Muscle layer of colon (tissue), 2 donors: ENCODE measurements at regions not wholly inside any gene's neighbourhood (a gene's known extent, or its start where the extent isn't known, plus 50 kb on each side); places are given as distances from the start of the nearest gene placed in this dataset.

Source experiments
- H3K27ac ChIP-seq: one replicate; pipeline ENCODE4 v1.7.0; 2013; ENCODE audit warnings: low read depth, mild to moderate bottlenecking, low read length, moderate library complexity
- H3K27me3 ChIP-seq, 2 donors: one replicate each; pipeline ENCODE4 v1.7.0; 2013; ENCODE audit warnings: low read length in 2 of 2, mild to moderate bottlenecking in 2 of 2; ENCODE audit not compliant: insufficient read depth in 2 of 2, control insufficient read depth in 1 of 2
- H3K36me3 ChIP-seq: one replicate; pipeline ENCODE4 v1.7.0; 2013; ENCODE audit warnings: mild to moderate bottlenecking, low read length; ENCODE audit not compliant: insufficient read depth
- H3K4me1 ChIP-seq: one replicate; pipeline ENCODE4 v1.7.0; 2013; ENCODE audit warnings: mild to moderate bottlenecking, low read length; ENCODE audit not compliant: insufficient read depth
- H3K4me3 ChIP-seq, 2 donors: one replicate each; pipeline ENCODE4 v1.7.0; 2013; ENCODE audit warnings: low read length in 2 of 2, low read depth in 1 of 2, mild to moderate bottlenecking in 1 of 2, moderate library complexity in 1 of 2
- H3K9ac ChIP-seq: one replicate; pipeline ENCODE4 v1.7.0; 2013; ENCODE audit warnings: low read length
- H3K9me3 ChIP-seq: one replicate; pipeline ENCODE4 v1.7.0; 2013; ENCODE audit warnings: mild to moderate bottlenecking, low read length
- donor health status: abdominal sarcoma.
- donor health status: Adenocarcinoma of cecum.

DNA sequence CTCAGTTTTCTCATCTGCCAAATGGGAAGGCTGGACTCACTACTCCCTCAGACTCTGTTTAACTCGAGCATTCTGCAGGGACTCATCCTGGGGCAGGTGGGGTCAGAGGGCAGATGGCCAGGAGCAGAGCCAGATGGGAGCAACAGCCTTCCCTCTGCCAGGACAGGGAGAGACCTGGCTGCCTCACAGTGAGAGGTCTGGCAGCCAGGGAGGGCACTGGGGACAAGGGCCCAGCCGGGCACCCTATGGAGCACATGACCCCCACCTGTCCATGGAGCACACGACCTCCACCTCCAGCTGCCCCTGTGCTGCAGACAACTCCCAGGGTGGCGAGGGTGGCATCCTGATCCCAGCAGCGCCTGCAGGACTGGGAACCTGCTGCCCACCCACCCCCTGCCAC, 67.4 kb downstream of the IGLL1 start:
- no peaks in the 10 kb centered on the region for H3K36me3 ChIP-seq
- H3K9me3 ChIP-seq: no peaks in the 10 kb centered on the region
- peaks cover 15% of the 10 kb centered on the region for H3K4me1 ChIP-seq
- H3K27ac ChIP-seq: peak overlapping the region; percentile 88
- no peak overlapping the region for H3K4me3 ChIP-seq
- H3K9ac ChIP-seq: no peak overlapping the region
- no peaks in the 10 kb centered on the region for H3K27me3 ChIP-seq

DNA sequence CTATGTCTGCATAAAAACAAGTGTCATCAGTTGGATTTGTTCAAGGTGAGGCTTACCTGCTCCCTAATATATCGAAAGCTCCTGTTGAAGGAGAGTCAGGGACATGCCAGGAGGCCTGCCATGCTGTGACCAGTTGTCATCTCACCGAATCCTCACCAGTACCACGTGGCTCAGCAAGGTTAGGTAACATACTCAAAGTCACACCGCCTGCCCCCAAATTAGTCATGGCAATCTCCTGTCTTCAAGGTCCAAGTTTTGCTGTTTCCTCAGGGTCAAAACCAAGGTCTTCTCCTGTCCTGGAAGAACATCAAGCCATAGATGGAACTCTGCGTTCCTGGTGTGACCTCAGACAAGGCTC, 67.8 kb downstream of the IGLL1 start:
- Histone ChIP-seq H3K36me3 (no peaks in the 10 kb centered on the region), H3K27me3 (no peaks in the 10 kb centered on the region), H3K4me3 (no peak overlapping the region), H3K4me1 (peaks cover 15% of the 10 kb centered on the region), H3K9me3 (no peaks in the 10 kb centered on the region), H3K9ac (no peak overlapping the region), H3K27ac (no peak overlapping the region)

DNA sequence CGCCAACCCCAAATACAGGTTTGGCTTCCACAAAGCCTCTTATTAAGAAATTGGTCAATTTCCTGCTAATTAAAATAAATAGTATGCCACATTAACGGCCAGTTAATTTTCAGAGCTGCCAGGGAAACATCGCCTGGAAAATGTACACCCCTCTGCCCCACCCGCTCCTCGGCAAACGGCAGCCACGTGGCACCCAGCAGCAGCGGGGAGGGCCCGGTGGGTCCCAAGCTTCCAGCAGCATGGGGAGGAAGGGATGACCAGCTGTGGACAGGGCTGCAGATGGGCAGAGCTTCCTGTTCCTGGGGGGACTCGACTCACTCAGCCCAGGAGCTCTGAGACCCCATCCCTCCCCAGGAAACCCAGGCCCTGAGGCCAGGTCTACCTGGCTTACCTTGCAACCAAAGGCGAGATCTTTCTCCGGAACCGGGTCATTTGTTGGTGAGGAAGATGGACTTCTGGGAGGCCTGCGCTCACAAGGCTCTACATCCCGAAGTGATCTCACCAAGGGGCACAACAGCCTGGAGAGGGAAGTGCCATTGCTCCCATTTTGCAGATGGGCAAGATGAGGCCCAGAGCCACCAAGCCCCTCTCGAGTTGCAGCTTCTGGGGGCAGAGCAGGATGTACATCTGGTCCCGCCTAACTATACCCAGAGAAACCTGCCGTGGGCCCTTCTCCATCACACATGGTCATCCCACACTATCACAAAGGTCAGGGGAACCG, 68.3 kb downstream of the IGLL1 start:
- Histone ChIP-seq H3K27ac (peak overlapping the region; percentile 35), H3K4me1 (peaks cover 15% of the 10 kb centered on the region), H3K9ac (no peak overlapping the region), H3K9me3 (no peaks in the 10 kb centered on the region), H3K4me3 (no peak overlapping the region), H3K27me3 (no peaks in the 10 kb centered on the region), H3K36me3 (no peaks in the 10 kb centered on the region)

DNA sequence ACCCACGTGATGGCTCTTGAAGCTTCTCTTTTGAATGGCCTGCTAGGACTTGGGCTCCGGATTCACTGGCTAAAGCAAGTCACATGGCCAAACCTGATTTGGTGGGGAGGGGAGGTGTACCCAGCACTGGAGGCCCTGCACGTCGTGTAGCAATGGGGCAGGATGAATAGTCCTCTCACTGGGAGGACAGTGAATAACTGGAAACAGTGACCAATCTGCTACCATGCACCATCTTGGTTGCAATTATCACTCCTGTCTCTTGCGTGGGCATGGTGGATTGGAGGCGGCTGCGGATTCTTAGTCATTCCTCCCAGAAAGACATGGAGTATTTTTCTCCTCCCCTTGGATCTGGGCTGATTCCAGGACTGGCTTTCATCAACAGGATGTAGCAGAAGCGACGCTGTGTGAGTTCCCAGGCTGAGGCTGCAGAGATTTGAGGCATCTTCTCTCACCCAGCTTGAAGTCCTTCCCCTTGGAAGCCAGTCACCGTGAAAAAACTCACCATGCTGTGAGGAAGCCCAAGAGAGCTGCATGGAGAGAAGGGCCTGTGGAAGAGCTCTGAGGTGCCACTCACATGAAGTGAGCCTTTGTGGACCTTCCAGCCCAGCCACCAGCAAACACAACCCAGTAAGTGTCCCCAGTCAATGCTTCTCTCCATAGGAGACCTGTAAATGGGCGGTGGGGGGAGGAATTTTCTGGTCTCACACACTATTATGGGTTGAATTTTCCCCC, 70.4 kb downstream of the IGLL1 start:
- H3K4me1 ChIP-seq: peaks cover 13% of the 10 kb centered on the region
- no peak overlapping the region for H3K27ac ChIP-seq
- no peak overlapping the region for H3K9ac ChIP-seq
- no peaks in the 10 kb centered on the region for H3K9me3 ChIP-seq
- H3K4me3 ChIP-seq: no peak overlapping the region
- H3K27me3 ChIP-seq: no peaks in the 10 kb centered on the region
- no peaks in the 10 kb centered on the region for H3K36me3 ChIP-seq

DNA sequence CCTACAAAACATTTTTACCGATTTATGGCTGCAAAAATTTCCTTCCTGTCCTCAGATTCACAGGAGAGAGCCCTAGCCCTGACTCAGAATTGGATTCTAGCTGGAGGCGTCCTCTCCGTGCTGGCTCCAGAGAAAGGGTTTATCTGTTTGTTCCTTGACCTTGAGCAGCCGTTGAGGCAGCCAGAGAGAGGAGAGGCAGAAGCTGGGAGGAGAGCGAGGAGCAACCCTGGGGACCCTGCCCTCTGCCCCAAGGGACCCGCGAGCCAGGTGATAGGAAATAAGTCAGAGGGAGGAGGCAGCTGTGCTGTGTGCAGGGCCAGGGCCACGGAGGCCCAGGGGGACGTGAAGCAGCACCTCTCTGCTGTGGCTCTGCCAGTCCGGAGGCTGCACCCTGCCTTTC, 75.6 kb downstream of the IGLL1 start:
- Histone ChIP-seq H3K36me3 (no peaks in the 10 kb centered on the region), H3K4me1 (peaks cover 8% of the 10 kb centered on the region), H3K4me3 (no peak overlapping the region), H3K9me3 (no peaks in the 10 kb centered on the region), H3K9ac (no peak overlapping the region), H3K27ac (no peak overlapping the region), H3K27me3 (no peaks in the 10 kb centered on the region)

DNA sequence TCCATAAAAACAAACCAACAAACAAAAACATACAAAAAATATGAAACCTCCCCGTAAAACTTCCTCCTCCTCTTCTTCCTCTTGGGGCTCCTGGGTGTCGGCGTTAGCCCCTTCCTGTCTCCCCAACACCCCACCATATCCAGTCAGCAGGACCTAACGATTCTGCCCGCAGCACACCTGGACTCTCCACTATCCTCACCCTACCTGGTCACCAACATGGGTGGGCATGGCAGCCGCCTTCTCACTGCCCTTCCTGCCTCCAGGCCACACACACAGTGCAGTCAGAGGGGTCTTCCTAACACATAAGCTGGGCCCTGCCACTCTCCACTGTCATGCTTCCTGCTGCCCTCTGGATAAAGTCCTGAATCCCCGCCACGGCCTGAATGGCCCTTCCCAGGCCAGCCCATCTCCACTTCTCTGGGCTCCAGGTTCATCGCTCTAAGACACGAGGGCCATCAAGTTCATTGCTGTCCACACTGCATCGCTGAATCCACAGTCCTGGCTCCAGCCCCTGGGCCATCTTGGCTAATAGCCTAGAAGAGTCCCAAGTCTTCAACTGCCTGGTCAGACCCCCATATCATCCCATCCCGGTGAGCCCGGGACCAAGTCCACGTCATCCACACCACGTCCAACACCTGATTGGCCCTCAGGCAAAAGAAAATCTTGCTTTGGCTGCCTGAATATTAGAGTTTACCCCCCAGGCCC, 76.2 kb downstream of the IGLL1 start:
- Histone ChIP-seq H3K27ac (no peak overlapping the region), H3K9ac (no peak overlapping the region)

DNA sequence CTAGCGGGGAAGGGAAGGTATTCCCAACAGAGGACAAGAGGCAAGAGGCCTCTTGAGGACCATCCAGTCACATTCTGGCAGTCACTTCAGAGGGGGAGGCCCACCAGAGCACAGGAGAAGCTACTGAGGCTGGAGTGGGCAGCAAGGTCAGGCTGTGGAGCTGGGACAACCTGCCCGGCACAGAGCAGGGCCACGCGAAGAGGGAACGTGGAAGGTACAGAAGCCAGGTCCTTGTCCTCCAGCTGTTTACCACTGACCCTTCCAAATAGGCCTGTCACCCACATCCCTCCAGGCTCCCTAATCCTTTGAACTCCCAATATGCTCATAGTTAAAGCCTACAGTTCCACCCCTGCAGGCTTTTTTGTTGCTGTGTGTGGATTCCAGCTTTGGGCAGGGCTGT, 76.9 kb downstream of the IGLL1 start:
- Histone ChIP-seq H3K27me3 (no peaks in the 10 kb centered on the region), H3K4me1 (peaks cover 8% of the 10 kb centered on the region), H3K9ac (no peak overlapping the region), H3K9me3 (no peaks in the 10 kb centered on the region), H3K27ac (no peak overlapping the region), H3K36me3 (no peaks in the 10 kb centered on the region), H3K4me3 (no peak overlapping the region)

More for the DNA sequence above, 76.2 kb downstream of the IGLL1 start:
- Histone ChIP-seq H3K4me3 (no peak overlapping the region), H3K36me3 (no peaks in the 10 kb centered on the region), H3K4me1 (peaks cover 8% of the 10 kb centered on the region), H3K9me3 (no peaks in the 10 kb centered on the region), H3K27me3 (no peaks in the 10 kb centered on the region)

DNA sequence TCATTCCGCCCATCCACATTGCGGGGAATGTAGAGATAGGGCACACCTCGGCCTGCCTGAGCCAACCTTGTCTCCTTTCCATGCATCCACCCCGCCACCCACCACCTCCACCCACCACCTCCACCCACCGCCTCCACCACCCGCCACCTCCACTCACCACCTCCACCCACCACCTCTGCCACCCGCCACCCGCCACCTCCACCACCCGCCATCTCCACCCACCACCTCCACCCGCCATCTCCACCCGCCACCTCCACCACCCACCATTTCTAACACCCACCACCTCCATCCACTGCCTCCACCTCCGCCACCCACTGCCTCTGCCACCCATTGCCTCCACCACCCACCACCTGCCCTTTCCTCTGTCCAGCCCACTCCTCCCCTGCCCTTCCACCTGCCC, 78.4 kb downstream of the IGLL1 start:
- Histone ChIP-seq H3K27ac (no peak overlapping the region), H3K36me3 (no peaks in the 10 kb centered on the region), H3K4me3 (no peak overlapping the region), H3K9me3 (no peaks in the 10 kb centered on the region), H3K27me3 (no peaks in the 10 kb centered on the region), H3K4me1 (peaks cover 8% of the 10 kb centered on the region), H3K9ac (no peak overlapping the region)

DNA sequence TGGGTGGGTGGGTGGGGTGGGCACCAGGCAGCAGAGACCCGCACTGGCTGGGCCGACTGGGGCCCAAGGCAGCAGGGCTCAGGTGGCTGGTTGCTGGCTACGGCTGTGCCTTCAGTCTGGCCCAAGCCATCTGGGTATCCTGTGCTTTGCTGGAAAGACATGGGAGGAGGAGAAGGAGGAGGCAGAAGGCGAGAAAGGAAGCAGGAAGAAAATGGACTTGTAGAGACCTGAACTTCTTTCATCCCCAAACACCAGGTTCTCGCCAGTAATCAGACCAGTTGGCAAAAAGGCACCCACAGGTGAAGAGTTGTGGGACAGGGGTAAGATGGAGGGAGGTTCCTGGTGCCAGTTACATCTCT, 78.8 kb downstream of the IGLL1 start:
- Histone ChIP-seq H3K4me3 (no peak overlapping the region), H3K36me3 (no peaks in the 10 kb centered on the region), H3K9ac (no peak overlapping the region), H3K9me3 (no peaks in the 10 kb centered on the region), H3K4me1 (peaks cover 8% of the 10 kb centered on the region), H3K27me3 (no peaks in the 10 kb centered on the region), H3K27ac (no peak overlapping the region)

DNA sequence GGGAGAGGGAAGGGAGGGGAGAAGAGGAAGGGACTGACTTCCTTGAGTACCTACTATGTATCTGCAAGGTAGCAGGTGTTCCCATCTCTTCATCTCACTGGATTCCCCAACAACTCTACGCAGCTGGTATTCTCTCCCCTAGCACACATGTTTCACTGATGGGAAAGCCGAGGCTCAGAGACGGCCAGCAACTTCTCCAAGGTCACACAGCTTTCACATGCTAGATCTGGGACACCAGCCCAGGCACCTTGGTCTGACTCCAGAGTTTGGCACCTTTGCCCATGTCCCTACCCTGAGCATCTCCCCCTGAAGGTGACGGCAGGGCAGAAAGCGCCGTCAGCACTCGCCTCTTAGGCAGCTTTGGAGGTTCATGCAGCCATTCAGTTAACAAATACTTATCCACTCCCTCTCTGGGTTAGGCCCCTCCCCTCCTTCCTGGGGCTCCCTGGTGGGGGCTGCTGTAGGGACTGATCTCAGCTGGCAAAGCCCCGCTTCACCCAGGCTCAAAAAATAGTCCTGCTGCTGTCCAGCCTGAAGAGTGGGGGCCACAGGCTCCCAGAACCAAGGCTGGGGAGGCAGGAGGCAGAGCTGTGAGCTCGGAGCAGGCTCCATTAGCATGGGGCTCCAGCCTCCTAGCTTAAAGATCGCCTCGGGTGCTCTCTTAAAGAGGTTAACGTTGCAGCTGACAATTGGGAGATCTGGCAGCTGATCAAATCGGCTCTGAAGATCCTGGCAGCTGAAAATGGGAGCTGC, 79.4 kb downstream of the IGLL1 start:
- Histone ChIP-seq H3K9me3 (no peaks in the 10 kb centered on the region), H3K27ac (no peak overlapping the region), H3K36me3 (no peaks in the 10 kb centered on the region), H3K9ac (no peak overlapping the region), H3K27me3 (no peaks in the 10 kb centered on the region), H3K4me1 (peaks cover 8% of the 10 kb centered on the region), H3K4me3 (no peak overlapping the region)

DNA sequence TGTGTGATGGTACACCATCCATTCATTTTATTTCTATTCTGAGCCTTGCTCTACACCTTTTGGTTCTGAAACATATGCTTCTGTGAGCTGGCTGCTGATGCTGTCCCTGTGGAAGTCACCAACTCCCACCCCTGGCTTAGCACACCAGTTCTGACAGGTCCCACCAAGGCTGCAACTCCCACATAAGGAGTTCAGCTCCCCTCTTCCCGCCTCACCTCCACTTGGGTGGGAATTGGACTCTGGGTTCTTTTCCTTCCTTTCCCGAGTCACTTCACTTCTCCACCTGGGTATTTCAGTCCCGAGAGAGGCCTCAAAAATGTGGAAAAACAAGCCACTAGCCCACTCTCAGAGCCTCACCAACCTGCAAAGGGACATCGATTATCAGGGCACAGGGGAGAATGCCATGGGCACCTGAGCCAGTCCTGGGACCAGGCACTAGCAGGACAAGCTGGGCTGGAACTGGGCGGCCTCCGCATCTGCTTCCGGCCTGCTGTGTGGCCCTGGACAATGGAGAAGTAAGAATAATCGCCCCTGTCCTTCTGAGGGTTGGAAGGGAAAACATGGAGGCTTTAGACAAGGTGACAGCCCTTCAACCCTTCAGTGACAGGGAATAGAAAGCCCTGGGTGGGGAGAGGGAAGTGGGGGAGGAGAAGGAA, 80.1 kb downstream of the IGLL1 start:
- Histone ChIP-seq H3K27me3 (no peaks in the 10 kb centered on the region), H3K4me3 (no peak overlapping the region), H3K4me1 (peaks cover 8% of the 10 kb centered on the region), H3K9me3 (no peaks in the 10 kb centered on the region), H3K36me3 (no peaks in the 10 kb centered on the region), H3K27ac (no peak overlapping the region), H3K9ac (no peak overlapping the region)
